HFFc6 (cell line): ENCODE measurements at regions not wholly inside any gene's neighbourhood (a gene's known extent, or its start where the extent isn't known, plus 50 kb on each side); places are given as distances from the start of the nearest gene placed in this dataset.

Experiments
- DNase-seq: peaks from one replicate; pipeline ENCODE4 v3.0.0-alpha.2; 2018
- H3K27ac Mint-ChIP-seq: 2 replicates; pipeline ENCODE4 v1.8.0; 2020; ENCODE audit warnings: mild to moderate bottlenecking, mixed read lengths
- H3K27me3 Mint-ChIP-seq: 2 replicates; pipeline ENCODE4 v1.8.0; 2021; ENCODE audit warnings: mild to moderate bottlenecking, moderate library complexity, mixed read lengths; ENCODE audit not compliant: insufficient read depth
- H3K36me3 Mint-ChIP-seq: 2 replicates; pipeline ENCODE4 v1.8.0; 2021; ENCODE audit warnings: low read depth, mixed read lengths
- H3K4me1 Mint-ChIP-seq: 2 replicates; pipeline ENCODE4 v1.8.0; 2020; ENCODE audit warnings: low read depth, mixed read lengths
- H3K4me3 Mint-ChIP-seq: 2 replicates; pipeline ENCODE4 v1.8.0; 2020; ENCODE audit warnings: mild to moderate bottlenecking, moderate library complexity, mixed read lengths
- H3K9me3 Mint-ChIP-seq: 2 replicates; pipeline ENCODE4 v1.8.0; 2020; ENCODE audit warnings: mild to moderate bottlenecking, mixed read lengths
- TF ChIP-seq, protein P1 (sequence below): fragments of 200-600 bp; sonication (generic); IDR thresholded peaks from 2 replicates; pipeline ENCODE4 v1.5.0; 2021; ENCODE audit warnings: antibody characterized with exemption, mild to moderate bottlenecking

DNA sequence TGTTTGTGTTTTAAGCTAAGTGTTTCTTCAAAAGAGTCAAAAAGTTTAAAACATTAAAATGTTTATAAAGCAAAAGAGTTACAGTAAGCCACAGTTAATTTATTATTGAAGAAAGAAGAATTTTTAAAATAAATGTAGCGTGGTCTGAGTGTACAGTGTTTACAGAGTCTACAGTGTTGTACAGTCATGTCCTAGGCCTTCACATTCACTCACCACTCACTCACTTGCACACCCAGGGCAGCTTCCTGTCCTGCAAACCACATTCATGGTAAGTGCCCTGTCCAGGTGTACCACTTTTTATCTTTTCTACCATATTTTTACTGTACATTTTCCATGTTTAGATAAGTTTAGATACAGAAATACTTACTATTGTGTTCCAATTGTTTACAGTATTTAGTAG, 239.7 kb upstream of the AGA start:
- TF ChIP-seq, protein P1, sequence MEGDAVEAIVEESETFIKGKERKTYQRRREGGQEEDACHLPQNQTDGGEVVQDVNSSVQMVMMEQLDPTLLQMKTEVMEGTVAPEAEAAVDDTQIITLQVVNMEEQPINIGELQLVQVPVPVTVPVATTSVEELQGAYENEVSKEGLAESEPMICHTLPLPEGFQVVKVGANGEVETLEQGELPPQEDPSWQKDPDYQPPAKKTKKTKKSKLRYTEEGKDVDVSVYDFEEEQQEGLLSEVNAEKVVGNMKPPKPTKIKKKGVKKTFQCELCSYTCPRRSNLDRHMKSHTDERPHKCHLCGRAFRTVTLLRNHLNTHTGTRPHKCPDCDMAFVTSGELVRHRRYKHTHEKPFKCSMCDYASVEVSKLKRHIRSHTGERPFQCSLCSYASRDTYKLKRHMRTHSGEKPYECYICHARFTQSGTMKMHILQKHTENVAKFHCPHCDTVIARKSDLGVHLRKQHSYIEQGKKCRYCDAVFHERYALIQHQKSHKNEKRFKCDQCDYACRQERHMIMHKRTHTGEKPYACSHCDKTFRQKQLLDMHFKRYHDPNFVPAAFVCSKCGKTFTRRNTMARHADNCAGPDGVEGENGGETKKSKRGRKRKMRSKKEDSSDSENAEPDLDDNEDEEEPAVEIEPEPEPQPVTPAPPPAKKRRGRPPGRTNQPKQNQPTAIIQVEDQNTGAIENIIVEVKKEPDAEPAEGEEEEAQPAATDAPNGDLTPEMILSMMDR: no peak
- Mint-ChIP-seq H3K27me3 (no peaks in the 10 kb centered on the region), H3K4me3 (no peak overlapping the region), H3K9me3 (no peaks in the 10 kb centered on the region), H3K27ac (no peak overlapping the region), H3K4me1 (no peaks in the 10 kb centered on the region), H3K36me3 (no peaks in the 10 kb centered on the region)
- no peak for DNase-seq

DNA sequence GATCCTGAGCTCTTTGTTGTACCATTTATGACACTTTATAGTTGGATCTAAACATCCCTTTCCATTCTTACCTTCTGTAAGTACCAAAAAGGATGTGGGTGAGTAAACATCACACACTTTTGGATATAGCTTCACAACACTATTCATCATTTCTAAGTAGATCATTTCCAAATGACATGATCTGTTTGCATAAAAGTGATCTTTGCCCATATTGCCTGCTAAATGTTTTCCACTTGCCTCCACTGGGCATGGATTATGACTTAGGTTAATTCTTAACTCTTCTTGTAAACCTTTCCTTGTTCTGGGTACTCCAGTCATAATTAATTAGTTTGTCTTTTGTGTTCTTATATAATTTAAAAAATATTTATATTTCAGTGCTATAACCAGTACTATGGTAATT, 244.9 kb upstream of the AGA start:
- Mint-ChIP-seq H3K4me3 (no peak overlapping the region), H3K36me3 (no peaks in the 10 kb centered on the region), H3K4me1 (no peaks in the 10 kb centered on the region), H3K27me3 (no peaks in the 10 kb centered on the region; the same call in 1 of the 2 replicates), H3K27ac (no peak overlapping the region), H3K9me3 (no peaks in the 10 kb centered on the region)
- DNase-seq: no peak
- TF ChIP-seq, protein P1: no peak

DNA sequence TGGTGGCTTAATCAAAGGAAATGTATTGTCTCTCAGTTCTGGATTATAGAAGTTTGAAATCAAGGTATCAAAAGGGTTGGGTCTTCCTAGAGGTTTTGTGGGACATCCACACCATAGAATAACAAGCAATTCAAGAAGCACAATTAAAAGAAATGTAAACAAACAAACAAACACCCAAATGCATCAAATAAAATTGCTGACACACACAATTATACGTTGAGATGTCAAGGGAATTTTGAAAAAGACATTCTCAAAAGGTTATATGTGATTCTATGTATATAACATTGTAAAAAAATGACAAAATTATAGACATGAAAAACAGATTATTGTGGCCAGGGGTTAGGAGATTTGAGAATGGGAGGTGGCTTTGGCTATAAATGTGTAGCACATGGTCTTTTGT, 250.7 kb upstream of the AGA start:
- TF ChIP-seq, protein P1: no peak
- Mint-ChIP-seq H3K27me3 (no peaks in the 10 kb centered on the region), H3K27ac (no peak overlapping the region), H3K4me3 (no peak overlapping the region), H3K4me1 (peaks cover 9% of the 10 kb centered on the region), H3K36me3 (no peaks in the 10 kb centered on the region), H3K9me3 (no peaks in the 10 kb centered on the region)
- no peak for DNase-seq

DNA sequence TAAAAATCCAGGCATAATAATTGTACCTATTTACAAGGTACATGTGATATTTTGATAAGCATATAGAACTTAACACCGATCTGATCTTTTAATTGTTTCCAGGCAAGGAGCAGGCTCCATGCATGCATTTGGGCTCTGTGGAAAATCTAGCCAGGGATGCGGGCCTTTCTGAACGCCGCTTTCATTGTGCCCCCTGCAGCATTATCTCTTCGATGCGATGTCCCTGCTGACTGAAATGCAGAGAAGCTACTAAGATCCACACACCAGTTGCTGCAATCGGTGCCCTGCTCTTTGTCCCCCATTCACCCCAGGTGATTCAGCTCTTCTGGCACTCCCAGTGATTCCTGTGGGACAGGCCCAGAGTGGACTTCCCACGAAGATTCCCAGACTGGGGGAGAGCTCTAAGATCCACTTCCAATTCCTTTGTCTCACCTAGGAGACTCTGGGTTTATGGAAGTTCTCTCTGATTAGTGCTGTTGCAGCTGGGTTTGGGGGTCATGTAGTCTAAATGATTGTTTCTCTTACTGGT, 254.3 kb upstream of the AGA start:
- Mint-ChIP-seq H3K27me3 (peaks cover 1% of the 10 kb centered on the region), H3K4me3 (no peak overlapping the region), H3K9me3 (no peaks in the 10 kb centered on the region), H3K27ac (no peak overlapping the region), H3K36me3 (no peaks in the 10 kb centered on the region), H3K4me1 (peaks cover 23% of the 10 kb centered on the region)
- DNase-seq: no peak
- TF ChIP-seq, protein P1: no peak

DNA sequence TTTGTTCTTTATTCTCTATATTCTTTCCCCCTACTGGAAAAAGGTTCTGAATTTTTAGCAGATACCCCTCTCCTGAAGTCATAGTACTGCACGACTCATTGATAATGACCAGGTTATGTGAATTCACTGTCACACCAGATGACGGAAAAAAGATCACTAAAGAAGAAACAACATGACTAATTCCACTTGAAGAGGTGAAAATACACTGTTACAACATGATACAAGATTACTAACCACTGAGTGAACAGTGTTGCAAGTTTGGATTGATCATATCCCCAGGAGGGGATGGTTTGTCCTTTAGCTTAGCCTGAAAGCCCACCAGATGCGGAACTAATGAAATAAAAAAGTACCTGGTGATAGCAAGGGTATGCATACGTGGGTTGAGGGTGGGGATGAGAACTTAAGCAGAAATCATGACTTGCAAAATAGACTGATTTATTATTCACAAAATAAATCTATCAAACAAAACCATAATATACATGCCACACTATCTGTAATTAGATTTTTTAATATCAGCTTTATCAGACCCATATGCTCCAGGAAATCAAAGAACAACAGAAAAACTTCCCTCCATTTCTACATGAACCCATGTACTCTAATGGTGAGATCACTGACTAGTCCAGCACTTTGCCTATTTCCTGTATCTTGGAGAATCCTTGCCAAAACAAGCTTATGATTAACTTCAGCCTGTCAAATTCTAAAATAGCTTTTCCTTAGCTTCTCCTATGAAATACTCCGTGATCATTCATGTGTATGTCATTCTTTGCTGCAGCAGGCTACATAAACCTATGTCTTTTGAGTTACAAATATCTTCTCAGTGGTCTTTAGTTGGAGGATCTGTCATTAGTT, 257.4 kb upstream of the AGA start:
- H3K27me3 Mint-ChIP-seq: peaks cover 1% of the 10 kb centered on the region
- no peak overlapping the region for H3K4me3 Mint-ChIP-seq
- H3K9me3 Mint-ChIP-seq: no peaks in the 10 kb centered on the region
- H3K4me1 Mint-ChIP-seq: peaks cover 23% of the 10 kb centered on the region
- no peak overlapping the region for H3K27ac Mint-ChIP-seq
- H3K36me3 Mint-ChIP-seq: no peaks in the 10 kb centered on the region
- DNase-seq: peak; percentile 16
- TF ChIP-seq, protein P1: no peak
